ENCODE measurements at regions not wholly inside any gene's neighbourhood (a gene's known extent, or its start where the extent isn't known, plus 50 kb on each side); places are given as distances from the start of the nearest gene placed in this dataset.

GRCh38 chr11:69427906-69428880 lies 53.3 kb upstream of the LINC01488 start:
- H3K9me3 ChIP-seq (ENCODE audit: control insufficient read depth in 2 of 2, low read length in 2 of 2): peaks cover 12 to 14% of the 10 kb centered on the region in 2 donors
- H3K36me3 ChIP-seq (ENCODE audit: control insufficient read depth in 2 of 2, insufficient read depth in 2 of 2, low read length in 2 of 2): no peaks in the 10 kb centered on the region
- no peak overlapping the region for H3K4me3 ChIP-seq (ENCODE audit: low read length in 2 of 2)
- H3K27ac ChIP-seq (ENCODE audit: low read length): no peak overlapping the region
- peaks cover 4 to 7% of the 10 kb centered on the region in 2 donors for H3K27me3 ChIP-seq (ENCODE audit: control insufficient read depth in 1 of 2, insufficient read depth in 2 of 2, low read length in 2 of 2)
- H3K9ac ChIP-seq (ENCODE audit: low read length in 2 of 2): no peak overlapping the region
- no peaks in the 10 kb centered on the region for H3K4me1 ChIP-seq (ENCODE audit: control insufficient read depth, insufficient read depth, low read length)

DNA sequence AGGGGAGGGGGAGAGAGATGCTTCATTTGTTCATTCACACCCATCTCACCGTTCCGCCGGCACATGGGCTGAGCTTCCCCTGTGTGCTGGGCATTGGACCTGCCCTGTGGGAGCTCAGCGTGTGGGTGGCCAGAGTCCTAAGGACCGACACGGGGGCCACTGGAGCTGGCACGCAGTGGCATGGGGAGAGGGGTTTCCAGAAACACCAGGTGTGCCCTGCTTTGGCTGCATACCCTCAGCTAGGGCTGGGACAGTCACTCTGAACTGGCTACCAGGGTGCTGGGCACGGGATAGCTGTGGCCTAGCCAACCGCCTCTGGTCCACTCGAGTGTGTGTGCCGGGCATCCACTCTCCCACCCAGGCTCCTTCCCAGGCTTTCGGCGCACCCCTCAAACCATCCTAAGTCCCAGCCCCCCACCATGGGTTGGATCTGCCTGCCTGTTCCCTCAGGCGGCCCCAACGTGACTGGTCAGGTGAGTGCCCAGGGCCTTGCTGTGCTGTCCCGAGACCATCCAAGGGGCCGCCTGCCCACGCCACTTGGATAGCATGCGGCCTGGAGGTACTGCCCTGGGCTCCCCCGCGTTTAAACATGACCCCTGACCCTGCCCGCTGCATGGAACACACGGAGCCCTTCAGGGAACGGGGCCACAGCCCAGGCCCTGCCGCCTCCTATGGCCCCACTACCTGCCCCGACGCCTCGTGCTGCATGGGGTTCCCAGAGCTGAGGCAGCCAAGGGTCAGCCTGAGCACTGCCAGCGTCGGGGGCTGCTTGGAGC lies 51.6 kb upstream of the LINC01488 start:
- no peaks in the 10 kb centered on the region for H3K36me3 ChIP-seq (ENCODE audit: control insufficient read depth in 2 of 2, insufficient read depth in 2 of 2, low read length in 2 of 2)
- no peak overlapping the region for H3K4me3 ChIP-seq (ENCODE audit: low read length in 2 of 2)
- H3K9ac ChIP-seq (ENCODE audit: low read length in 2 of 2): no peak overlapping the region
- H3K9me3 ChIP-seq (ENCODE audit: control insufficient read depth in 2 of 2, low read length in 2 of 2): peaks cover 4 to 8% of the 10 kb centered on the region in 2 donors
- peaks cover 4 to 5% of the 10 kb centered on the region in 2 donors for H3K27me3 ChIP-seq (ENCODE audit: control insufficient read depth in 1 of 2, insufficient read depth in 2 of 2, low read length in 2 of 2)
- no peak overlapping the region for H3K27ac ChIP-seq (ENCODE audit: low read length)
- H3K4me1 ChIP-seq (ENCODE audit: control insufficient read depth, insufficient read depth, low read length): no peaks in the 10 kb centered on the region

DNA sequence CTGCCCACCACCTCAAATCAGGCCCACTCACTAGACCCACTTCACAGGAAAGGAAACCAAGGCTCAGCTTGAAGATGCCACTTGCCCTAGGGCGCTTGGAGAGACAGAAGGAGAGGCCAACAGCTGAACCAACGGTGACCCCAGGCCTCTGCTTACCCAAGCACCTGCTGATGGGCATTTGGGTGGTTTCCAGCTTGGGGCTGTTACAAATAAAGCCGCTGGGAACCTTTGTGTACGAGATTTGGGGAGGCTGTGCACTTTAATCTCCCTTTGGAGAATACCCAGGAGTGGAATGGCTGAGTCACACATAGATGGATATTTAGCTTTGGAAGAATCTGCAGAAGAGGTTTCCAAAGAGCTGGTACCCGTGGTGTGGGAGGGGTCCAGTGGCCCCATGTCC lies 50.9 kb upstream of the LINC01488 start:
- H3K9ac ChIP-seq (ENCODE audit: low read length in 2 of 2): no peak overlapping the region
- no peaks in the 10 kb centered on the region for H3K36me3 ChIP-seq (ENCODE audit: control insufficient read depth in 2 of 2, insufficient read depth in 2 of 2, low read length in 2 of 2)
- peaks cover 0 to 3% of the 10 kb centered on the region in 2 donors for H3K9me3 ChIP-seq (ENCODE audit: control insufficient read depth in 2 of 2, low read length in 2 of 2)
- H3K4me3 ChIP-seq (ENCODE audit: low read length in 2 of 2): no peak overlapping the region
- H3K27ac ChIP-seq (ENCODE audit: low read length): no peak overlapping the region
- H3K4me1 ChIP-seq (ENCODE audit: control insufficient read depth, insufficient read depth, low read length): no peaks in the 10 kb centered on the region
- H3K27me3 ChIP-seq (ENCODE audit: control insufficient read depth in 1 of 2, insufficient read depth in 2 of 2, low read length in 2 of 2): peaks cover 4 to 5% of the 10 kb centered on the region in 2 donors

GRCh38 chr11:69431136-69431535 lies 50.3 kb upstream of the LINC01488 start:
- H3K9me3 ChIP-seq (ENCODE audit: control insufficient read depth in 2 of 2, low read length in 2 of 2): no peaks in the 10 kb centered on the region
- H3K9ac ChIP-seq (ENCODE audit: low read length in 2 of 2): no peak overlapping the region
- H3K27me3 ChIP-seq (ENCODE audit: control insufficient read depth in 1 of 2, insufficient read depth in 2 of 2, low read length in 2 of 2): peaks cover 4 to 5% of the 10 kb centered on the region in 2 donors
- H3K4me3 ChIP-seq (ENCODE audit: low read length in 2 of 2): no peak overlapping the region
- no peak overlapping the region for H3K27ac ChIP-seq (ENCODE audit: low read length)
- H3K4me1 ChIP-seq (ENCODE audit: control insufficient read depth, insufficient read depth, low read length): no peaks in the 10 kb centered on the region
- H3K36me3 ChIP-seq (ENCODE audit: control insufficient read depth in 2 of 2, insufficient read depth in 2 of 2, low read length in 2 of 2): no peaks in the 10 kb centered on the region
